HepG2 (cell line): ENCODE measurements at regions not wholly inside any gene's neighbourhood (a gene's known extent, or its start where the extent isn't known, plus 50 kb on each side); places are given as distances from the start of the nearest gene placed in this dataset.

Source experiments
- EZH2 ChIP-seq: conservative IDR thresholded peaks from 2 replicates; pipeline ENCODE4 v1.6.1; 2012; ENCODE audit warnings: mild to moderate bottlenecking, low read depth, low read length, moderate library complexity
- FOXM1 ChIP-seq: sonication (generic); formaldehyde crosslinking; IDR thresholded peaks from 2 replicates; pipeline ENCODE4 v1.5.0; 2020; ENCODE audit warnings: missing genetic modification reagents
- ISL2 ChIP-seq: sonication (generic); formaldehyde crosslinking; IDR thresholded peaks from 2 replicates; pipeline ENCODE4 v1.5.0; 2020; ENCODE audit warnings: missing genetic modification reagents
- KDM2A ChIP-seq: sonication (generic); formaldehyde crosslinking; IDR thresholded peaks from 2 replicates; pipeline ENCODE4 v1.4.0; 2020; ENCODE audit warnings: low read depth, missing genetic modification reagents, borderline replicate concordance
- MXD1 ChIP-seq: sonication (generic); formaldehyde crosslinking; IDR thresholded peaks from 2 replicates; pipeline ENCODE4 v1.4.0; 2020; ENCODE audit warnings: mild to moderate bottlenecking, missing genetic modification reagents
- NFE2L1 ChIP-seq: sonication (generic); formaldehyde crosslinking; IDR thresholded peaks from 2 replicates; pipeline ENCODE4 v1.4.0; 2020; ENCODE audit warnings: missing genetic modification reagents, mild to moderate bottlenecking, borderline replicate concordance
- POLR2A ChIP-seq, 2 experiments: IDR thresholded peaks; 2 replicates each; pipeline ENCODE4 v1.6.1; 2011; ENCODE audit warnings: low read depth in 2 of 2, low read length in 2 of 2, mild to moderate bottlenecking in 1 of 2, moderate library complexity in 1 of 2; ENCODE audit not compliant: insufficient read depth in 1 of 2
- SMAD9 ChIP-seq: sonication (generic); formaldehyde crosslinking; IDR thresholded peaks from 2 replicates; pipeline ENCODE4 v1.5.1; 2020; ENCODE audit warnings: mild to moderate bottlenecking, missing genetic modification reagents
- YY1 ChIP-seq: IDR thresholded peaks from 2 replicates; pipeline ENCODE4 v1.6.1; 2011; ENCODE audit warnings: low read length, low read depth, moderate library complexity, mild to moderate bottlenecking; ENCODE audit not compliant: insufficient read depth, insufficient replicate concordance
- ZNF225 ChIP-seq: sonication (generic); formaldehyde crosslinking; IDR thresholded peaks from 2 replicates; pipeline ENCODE4 v1.4.0; 2020; ENCODE audit warnings: mild to moderate bottlenecking, missing genetic modification reagents
- TF ChIP-seq, protein P1 (sequence below): sonication (generic); formaldehyde crosslinking; conservative IDR thresholded peaks from 2 replicates; pipeline ENCODE4 v1.8.1; 2023; ENCODE audit warnings: missing genetic modification reagents
- TF ChIP-seq, protein P2 (sequence below): sonication (generic); formaldehyde crosslinking; IDR thresholded peaks from 2 replicates; pipeline ENCODE4 v1.5.0; 2020; ENCODE audit warnings: mild to moderate bottlenecking, missing genetic modification reagents, moderate library complexity

DNA sequence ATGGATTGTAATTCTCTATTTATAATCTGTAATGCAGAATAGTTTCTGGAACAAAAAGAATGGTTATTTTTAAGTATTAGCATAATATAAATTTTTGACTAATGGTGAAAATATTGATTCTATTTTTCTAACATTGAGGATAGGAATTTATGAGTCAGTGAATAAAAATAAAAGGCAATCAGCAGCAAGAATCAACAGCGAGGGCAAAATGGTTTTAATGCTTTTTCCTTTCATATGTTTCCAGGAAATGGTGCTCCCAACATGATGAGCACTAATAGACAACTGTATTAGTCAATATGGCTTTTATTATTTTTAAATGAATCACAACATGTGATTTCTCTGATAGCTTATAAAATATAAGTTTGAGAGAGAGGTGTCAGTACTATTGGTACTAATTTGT lies 90.7 kb upstream of the TFPI start:
- no peak for TF ChIP-seq FOXM1 (CRISPR knock-in tag)
- no peak for TF ChIP-seq SMAD9
- TF ChIP-seq KDM2A (CRISPR knock-in tag): no peak
- no peak for TF ChIP-seq NFE2L1 (CRISPR knock-in tag)
- no peak for TF ChIP-seq ZNF225 (CRISPR knock-in tag)
- TF ChIP-seq, protein P1, sequence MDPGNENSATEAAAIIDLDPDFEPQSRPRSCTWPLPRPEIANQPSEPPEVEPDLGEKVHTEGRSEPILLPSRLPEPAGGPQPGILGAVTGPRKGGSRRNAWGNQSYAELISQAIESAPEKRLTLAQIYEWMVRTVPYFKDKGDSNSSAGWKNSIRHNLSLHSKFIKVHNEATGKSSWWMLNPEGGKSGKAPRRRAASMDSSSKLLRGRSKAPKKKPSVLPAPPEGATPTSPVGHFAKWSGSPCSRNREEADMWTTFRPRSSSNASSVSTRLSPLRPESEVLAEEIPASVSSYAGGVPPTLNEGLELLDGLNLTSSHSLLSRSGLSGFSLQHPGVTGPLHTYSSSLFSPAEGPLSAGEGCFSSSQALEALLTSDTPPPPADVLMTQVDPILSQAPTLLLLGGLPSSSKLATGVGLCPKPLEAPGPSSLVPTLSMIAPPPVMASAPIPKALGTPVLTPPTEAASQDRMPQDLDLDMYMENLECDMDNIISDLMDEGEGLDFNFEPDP (CRISPR knock-in tag): no peak
- TF ChIP-seq, protein P2, sequence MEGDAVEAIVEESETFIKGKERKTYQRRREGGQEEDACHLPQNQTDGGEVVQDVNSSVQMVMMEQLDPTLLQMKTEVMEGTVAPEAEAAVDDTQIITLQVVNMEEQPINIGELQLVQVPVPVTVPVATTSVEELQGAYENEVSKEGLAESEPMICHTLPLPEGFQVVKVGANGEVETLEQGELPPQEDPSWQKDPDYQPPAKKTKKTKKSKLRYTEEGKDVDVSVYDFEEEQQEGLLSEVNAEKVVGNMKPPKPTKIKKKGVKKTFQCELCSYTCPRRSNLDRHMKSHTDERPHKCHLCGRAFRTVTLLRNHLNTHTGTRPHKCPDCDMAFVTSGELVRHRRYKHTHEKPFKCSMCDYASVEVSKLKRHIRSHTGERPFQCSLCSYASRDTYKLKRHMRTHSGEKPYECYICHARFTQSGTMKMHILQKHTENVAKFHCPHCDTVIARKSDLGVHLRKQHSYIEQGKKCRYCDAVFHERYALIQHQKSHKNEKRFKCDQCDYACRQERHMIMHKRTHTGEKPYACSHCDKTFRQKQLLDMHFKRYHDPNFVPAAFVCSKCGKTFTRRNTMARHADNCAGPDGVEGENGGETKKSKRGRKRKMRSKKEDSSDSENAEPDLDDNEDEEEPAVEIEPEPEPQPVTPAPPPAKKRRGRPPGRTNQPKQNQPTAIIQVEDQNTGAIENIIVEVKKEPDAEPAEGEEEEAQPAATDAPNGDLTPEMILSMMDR (CRISPR knock-in tag): no peak
- no peak for TF ChIP-seq POLR2A (IDR thresholded peaks at IDR 0.05; ENCODE audit: insufficient read depth in 1 of 2, low read depth in 2 of 2, low read length in 2 of 2)
- no peak for TF ChIP-seq MXD1 (CRISPR knock-in tag)
- no peak for TF ChIP-seq ISL2
- no peak for TF ChIP-seq YY1
- TF ChIP-seq EZH2: no peak
